ENCODE measurements at regions not wholly inside any gene's neighbourhood (a gene's known extent, or its start where the extent isn't known, plus 50 kb on each side); places are given as distances from the start of the nearest gene placed in this dataset.
"Not testable (repeated sequence)": the region's sequence is repeated elsewhere in the genome, so short reads cannot be mapped to it uniquely, and the experiment has no call there.

GRCh38 chr14:40713387-40713786 lies 893.3 kb upstream of the LRFN5 start:
- H3K9me3 ChIP-seq (ENCODE audit: control insufficient read depth, low read length) = peaks cover 14% of the 10 kb centered on the region
- H3K4me1 ChIP-seq (ENCODE audit: control insufficient read depth, insufficient read depth, low read length) = no peaks in the 10 kb centered on the region
- no peak for DNase-seq (ENCODE audit: low read depth)

GRCh38 chr14:40697231-40697630 lies 909.4 kb upstream of the LRFN5 start:
- H3K9me3 ChIP-seq (ENCODE audit: control insufficient read depth, low read length) = no peaks in the 10 kb centered on the region
- H3K4me3 ChIP-seq (ENCODE audit: low read length) = no peak overlapping the region
- H3K9ac ChIP-seq (ENCODE audit: low read length) = no peak overlapping the region
- no peaks in the 10 kb centered on the region for H3K36me3 ChIP-seq (ENCODE audit: control insufficient read depth, insufficient read depth, low read length, severe bottlenecking)
- peaks cover 7% of the 10 kb centered on the region for H3K4me1 ChIP-seq (ENCODE audit: control insufficient read depth, insufficient read depth, low read length)
- no peak for DNase-seq (ENCODE audit: low read depth)
- no peaks in the 10 kb centered on the region for H3K27me3 ChIP-seq (replicated peaks; ENCODE audit: control insufficient read depth, insufficient read depth, low read length)

More at GRCh38 chr14:40713387-40713786, 893.3 kb upstream of the LRFN5 start:
- Histone ChIP-seq H3K9ac (ENCODE audit: low read length) (no peak overlapping the region), H3K36me3 (ENCODE audit: control insufficient read depth, insufficient read depth, low read length, severe bottlenecking) (no peaks in the 10 kb centered on the region), H3K27me3 (replicated peaks; ENCODE audit: control insufficient read depth, insufficient read depth, low read length) (no peaks in the 10 kb centered on the region), H3K4me3 (ENCODE audit: low read length) (no peak overlapping the region)

- DNase-seq (ENCODE audit: low read depth) = no peak
- H3K27me3 ChIP-seq (replicated peaks; ENCODE audit: control insufficient read depth, insufficient read depth, low read length) = no peaks in the 10 kb centered on the region
- H3K9ac ChIP-seq (ENCODE audit: low read length) = no peak overlapping the region
These were observed 912.7 kb upstream of the LRFN5 start for GRCh38 chr14:40694023-40694422.

DNA sequence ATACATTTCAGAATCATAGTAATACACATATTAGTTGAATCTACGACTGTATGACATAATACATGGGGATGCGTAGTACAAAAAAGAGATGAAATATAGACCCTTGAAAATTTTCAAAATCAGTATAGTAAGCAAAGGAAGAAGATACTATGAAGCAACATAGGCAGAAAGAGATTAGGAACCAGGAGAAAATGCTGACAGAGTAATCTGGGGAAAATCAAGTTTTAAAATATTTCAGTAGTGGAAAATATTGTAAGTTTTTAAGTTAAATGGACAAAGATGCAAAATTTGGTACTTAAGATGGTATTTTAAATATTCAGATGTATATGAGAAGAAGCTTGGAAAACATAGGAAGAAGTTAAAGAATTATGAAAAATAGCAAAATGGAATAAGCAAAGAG lies 915.6 kb upstream of the LRFN5 start:
- Histone ChIP-seq H3K9me3 (ENCODE audit: control insufficient read depth, low read length) (no peaks in the 10 kb centered on the region), H3K4me1 (ENCODE audit: control insufficient read depth, insufficient read depth, low read length) (peaks cover 16% of the 10 kb centered on the region), H3K27me3 (replicated peaks; ENCODE audit: control insufficient read depth, insufficient read depth, low read length) (no peaks in the 10 kb centered on the region), H3K4me3 (ENCODE audit: low read length) (no peak overlapping the region), H3K36me3 (ENCODE audit: control insufficient read depth, insufficient read depth, low read length, severe bottlenecking) (no peaks in the 10 kb centered on the region), H3K9ac (ENCODE audit: low read length) (no peak overlapping the region)
- no peak for DNase-seq (ENCODE audit: low read depth)

More at GRCh38 chr14:40694023-40694422, 912.7 kb upstream of the LRFN5 start:
- Histone ChIP-seq H3K4me1 (ENCODE audit: control insufficient read depth, insufficient read depth, low read length) (peaks cover 7% of the 10 kb centered on the region), H3K4me3 (ENCODE audit: low read length) (no peak overlapping the region), H3K36me3 (ENCODE audit: control insufficient read depth, insufficient read depth, low read length, severe bottlenecking) (no peaks in the 10 kb centered on the region), H3K9me3 (ENCODE audit: control insufficient read depth, low read length) (no peaks in the 10 kb centered on the region)

GRCh38 chr14:40685764-40686163 lies 920.9 kb upstream of the LRFN5 start:
- Histone ChIP-seq H3K27me3 (replicated peaks; ENCODE audit: control insufficient read depth, insufficient read depth, low read length) (no peaks in the 10 kb centered on the region), H3K9me3 (ENCODE audit: control insufficient read depth, low read length) (no peaks in the 10 kb centered on the region), H3K4me1 (ENCODE audit: control insufficient read depth, insufficient read depth, low read length) (peaks cover 11% of the 10 kb centered on the region), H3K9ac (ENCODE audit: low read length) (no peak overlapping the region), H3K4me3 (ENCODE audit: low read length) (no peak overlapping the region), H3K36me3 (ENCODE audit: control insufficient read depth, insufficient read depth, low read length, severe bottlenecking) (no peaks in the 10 kb centered on the region)
- no peak for DNase-seq (ENCODE audit: low read depth)

- no peak overlapping the region for H3K9ac ChIP-seq (ENCODE audit: low read length)
- H3K27me3 ChIP-seq (replicated peaks; ENCODE audit: control insufficient read depth, insufficient read depth, low read length) = no peaks in the 10 kb centered on the region
- H3K9me3 ChIP-seq (ENCODE audit: control insufficient read depth, low read length) = no peaks in the 10 kb centered on the region
- peaks cover 11% of the 10 kb centered on the region for H3K4me1 ChIP-seq (ENCODE audit: control insufficient read depth, insufficient read depth, low read length)
- no peaks in the 10 kb centered on the region for H3K36me3 ChIP-seq (ENCODE audit: control insufficient read depth, insufficient read depth, low read length, severe bottlenecking)
- no peak overlapping the region for H3K4me3 ChIP-seq (ENCODE audit: low read length)
- no peak for DNase-seq (ENCODE audit: low read depth)
These were observed 922.3 kb upstream of the LRFN5 start for GRCh38 chr14:40684328-40684727.

GRCh38 chr14:40682131-40682913 lies 924.4 kb upstream of the LRFN5 start:
- Histone ChIP-seq H3K27me3 (replicated peaks; ENCODE audit: control insufficient read depth, insufficient read depth, low read length) (no peaks in the 10 kb centered on the region), H3K36me3 (ENCODE audit: control insufficient read depth, insufficient read depth, low read length, severe bottlenecking) (no peaks in the 10 kb centered on the region), H3K9ac (ENCODE audit: low read length) (no peak overlapping the region), H3K4me1 (ENCODE audit: control insufficient read depth, insufficient read depth, low read length) (peaks cover 3% of the 10 kb centered on the region), H3K4me3 (ENCODE audit: low read length) (no peak overlapping the region), H3K9me3 (ENCODE audit: control insufficient read depth, low read length) (no peaks in the 10 kb centered on the region)
- no peak for DNase-seq (ENCODE audit: low read depth)

GRCh38 chr14:40679256-40679655 lies 927.4 kb upstream of the LRFN5 start:
- Histone ChIP-seq H3K9ac (ENCODE audit: low read length) (no peak overlapping the region), H3K4me1 (ENCODE audit: control insufficient read depth, insufficient read depth, low read length) (peaks cover 2% of the 10 kb centered on the region)
- no peak for DNase-seq (ENCODE audit: low read depth)

DNA sequence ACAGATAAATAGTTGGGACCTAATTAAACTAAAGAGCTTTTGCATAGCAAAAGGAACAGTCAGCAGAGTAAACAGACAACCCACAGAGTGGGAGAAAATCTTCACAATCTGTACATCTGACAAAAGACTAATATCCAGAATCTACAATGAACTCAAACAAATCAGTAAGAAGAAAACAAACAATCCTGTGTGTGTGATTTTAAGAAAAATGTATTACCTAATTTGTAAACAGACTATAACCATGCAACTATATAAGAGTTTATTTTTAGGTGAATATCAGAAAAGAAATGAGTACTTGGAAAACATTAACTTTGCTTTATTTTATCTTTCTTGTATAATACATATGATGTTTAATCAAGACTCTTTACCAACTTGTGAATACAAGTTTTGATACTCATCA lies 929.5 kb upstream of the LRFN5 start:
- H3K9ac ChIP-seq (ENCODE audit: low read length); H3K4me3 ChIP-seq (ENCODE audit: low read length); H3K9me3 ChIP-seq (ENCODE audit: control insufficient read depth, low read length); H3K4me1 ChIP-seq (ENCODE audit: control insufficient read depth, insufficient read depth, low read length); DNase-seq (ENCODE audit: low read depth); H3K27me3 ChIP-seq (replicated peaks; ENCODE audit: control insufficient read depth, insufficient read depth, low read length); H3K36me3 ChIP-seq (ENCODE audit: control insufficient read depth, insufficient read depth, low read length, severe bottlenecking): not testable (repeated sequence)

More at GRCh38 chr14:40679256-40679655, 927.4 kb upstream of the LRFN5 start:
- Histone ChIP-seq H3K27me3 (replicated peaks; ENCODE audit: control insufficient read depth, insufficient read depth, low read length) (no peaks in the 10 kb centered on the region), H3K9me3 (ENCODE audit: control insufficient read depth, low read length) (no peaks in the 10 kb centered on the region), H3K4me3 (ENCODE audit: low read length) (no peak overlapping the region), H3K36me3 (ENCODE audit: control insufficient read depth, insufficient read depth, low read length, severe bottlenecking) (no peaks in the 10 kb centered on the region)

GRCh38 chr14:40674502-40674901 lies 932.2 kb upstream of the LRFN5 start:
- Histone ChIP-seq H3K9ac (ENCODE audit: low read length) (no peak overlapping the region), H3K4me1 (ENCODE audit: control insufficient read depth, insufficient read depth, low read length) (no peaks in the 10 kb centered on the region), H3K27me3 (replicated peaks; ENCODE audit: control insufficient read depth, insufficient read depth, low read length) (no peaks in the 10 kb centered on the region), H3K4me3 (ENCODE audit: low read length) (no peak overlapping the region), H3K9me3 (ENCODE audit: control insufficient read depth, low read length) (no peaks in the 10 kb centered on the region), H3K36me3 (ENCODE audit: control insufficient read depth, insufficient read depth, low read length, severe bottlenecking) (no peaks in the 10 kb centered on the region)
- no peak for DNase-seq (ENCODE audit: low read depth)

GRCh38 chr14:40656311-40656710 lies 950.4 kb upstream of the LRFN5 start:
- no peak for DNase-seq (ENCODE audit: low read depth)
- Histone ChIP-seq H3K9ac (ENCODE audit: low read length) (no peak overlapping the region), H3K27me3 (replicated peaks; ENCODE audit: control insufficient read depth, insufficient read depth, low read length) (no peaks in the 10 kb centered on the region), H3K4me3 (ENCODE audit: low read length) (no peak overlapping the region), H3K9me3 (ENCODE audit: control insufficient read depth, low read length) (no peaks in the 10 kb centered on the region), H3K4me1 (ENCODE audit: control insufficient read depth, insufficient read depth, low read length) (no peaks in the 10 kb centered on the region), H3K36me3 (ENCODE audit: control insufficient read depth, insufficient read depth, low read length, severe bottlenecking) (no peaks in the 10 kb centered on the region)

Measured in adipocyte (in vitro differentiated cells).